ENCODE measurements at regions not wholly inside any gene's neighbourhood (a gene's known extent, or its start where the extent isn't known, plus 50 kb on each side); places are given as distances from the start of the nearest gene placed in this dataset.

DNA sequence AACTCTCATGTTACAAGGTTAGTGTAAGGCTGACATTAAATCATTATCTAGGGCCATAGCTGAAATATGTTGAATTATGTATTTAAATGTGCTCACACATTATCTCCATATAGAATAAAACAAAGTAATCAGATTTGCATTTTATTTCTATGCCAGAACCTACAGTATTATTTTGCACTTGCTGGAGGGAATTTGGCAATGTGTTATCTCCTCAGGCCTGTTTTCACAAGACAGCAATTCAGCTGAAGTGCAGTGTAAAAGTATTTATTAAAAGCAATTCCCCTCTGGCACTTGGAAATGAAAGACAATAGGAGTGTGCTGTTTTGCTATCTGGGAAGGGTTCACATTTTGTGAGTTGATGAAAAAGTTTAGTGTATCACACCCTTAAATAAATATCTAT lies 276.3 kb downstream of the DNAJB9 start:
- no peak overlapping the region for H3K27ac ChIP-seq
- TF ChIP-seq, protein P1, sequence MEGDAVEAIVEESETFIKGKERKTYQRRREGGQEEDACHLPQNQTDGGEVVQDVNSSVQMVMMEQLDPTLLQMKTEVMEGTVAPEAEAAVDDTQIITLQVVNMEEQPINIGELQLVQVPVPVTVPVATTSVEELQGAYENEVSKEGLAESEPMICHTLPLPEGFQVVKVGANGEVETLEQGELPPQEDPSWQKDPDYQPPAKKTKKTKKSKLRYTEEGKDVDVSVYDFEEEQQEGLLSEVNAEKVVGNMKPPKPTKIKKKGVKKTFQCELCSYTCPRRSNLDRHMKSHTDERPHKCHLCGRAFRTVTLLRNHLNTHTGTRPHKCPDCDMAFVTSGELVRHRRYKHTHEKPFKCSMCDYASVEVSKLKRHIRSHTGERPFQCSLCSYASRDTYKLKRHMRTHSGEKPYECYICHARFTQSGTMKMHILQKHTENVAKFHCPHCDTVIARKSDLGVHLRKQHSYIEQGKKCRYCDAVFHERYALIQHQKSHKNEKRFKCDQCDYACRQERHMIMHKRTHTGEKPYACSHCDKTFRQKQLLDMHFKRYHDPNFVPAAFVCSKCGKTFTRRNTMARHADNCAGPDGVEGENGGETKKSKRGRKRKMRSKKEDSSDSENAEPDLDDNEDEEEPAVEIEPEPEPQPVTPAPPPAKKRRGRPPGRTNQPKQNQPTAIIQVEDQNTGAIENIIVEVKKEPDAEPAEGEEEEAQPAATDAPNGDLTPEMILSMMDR (conservative IDR thresholded peaks at IDR 0.05): no peak

DNA sequence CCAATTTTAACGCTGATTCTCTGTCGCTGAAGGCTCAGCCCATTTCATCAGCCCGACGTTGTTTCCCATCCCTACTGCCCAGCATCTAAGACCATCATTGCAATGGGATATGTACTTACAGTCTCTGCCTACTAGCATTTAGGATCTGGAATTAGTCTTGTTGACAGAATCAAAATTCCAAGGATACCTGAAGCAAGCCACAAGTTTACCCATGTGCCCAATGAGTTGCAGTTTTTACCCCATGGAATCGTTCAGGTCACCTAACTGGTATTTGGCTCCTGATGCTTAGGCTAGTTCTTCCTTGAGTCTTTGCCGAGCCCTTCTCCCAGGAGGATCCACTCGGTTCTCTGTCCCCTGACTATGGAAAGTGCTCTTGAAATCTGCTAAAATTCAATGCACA lies 276.8 kb downstream of the DNAJB9 start:
- H3K27ac ChIP-seq: no peak overlapping the region
- TF ChIP-seq, protein P1 (conservative IDR thresholded peaks at IDR 0.05): no peak

DNA sequence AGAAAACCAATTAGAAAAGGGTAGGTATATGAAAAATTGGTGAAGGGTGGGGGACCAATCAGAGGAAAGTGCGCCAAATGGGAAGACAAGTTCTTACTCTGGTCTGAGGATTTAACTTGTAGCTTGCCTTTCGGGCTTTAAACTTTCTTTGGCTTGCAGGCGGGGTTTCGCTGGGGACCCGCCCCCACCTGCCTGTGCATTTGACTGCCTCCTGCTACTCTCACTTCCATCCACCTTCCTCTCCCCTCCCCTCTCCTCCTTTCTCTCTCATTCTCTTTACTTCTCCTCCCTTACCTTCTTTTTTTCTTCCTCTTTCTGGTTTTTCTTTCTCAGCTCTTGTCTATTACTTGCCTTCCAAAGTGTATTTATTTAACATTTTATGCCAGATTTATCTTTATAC lies 278.8 kb downstream of the DNAJB9 start:
- TF ChIP-seq, protein P1 (conservative IDR thresholded peaks at IDR 0.05): no peak
- H3K27ac ChIP-seq: no peak overlapping the region

DNA sequence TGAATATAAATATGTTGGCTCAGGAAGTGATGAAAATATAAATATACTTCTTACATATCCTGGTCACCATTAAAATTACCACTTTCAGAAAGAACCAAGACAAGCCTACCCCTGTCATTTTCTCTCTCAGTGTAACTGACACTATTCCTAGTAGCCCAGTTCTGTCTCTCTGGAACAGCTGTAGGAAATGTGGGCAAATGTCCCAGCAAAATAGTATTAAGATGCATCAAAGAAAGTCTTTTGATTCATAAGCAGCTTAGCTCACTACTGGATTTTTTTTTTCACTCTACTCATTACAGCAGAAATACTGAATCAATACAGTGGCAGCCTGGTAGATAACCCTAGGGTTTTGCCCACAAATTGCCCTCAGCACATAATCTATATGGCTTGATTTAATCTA lies 290.9 kb downstream of the DNAJB9 start:
- TF ChIP-seq, protein P1 (conservative IDR thresholded peaks at IDR 0.05): no peak
- H3K27ac ChIP-seq: no peak overlapping the region

DNA sequence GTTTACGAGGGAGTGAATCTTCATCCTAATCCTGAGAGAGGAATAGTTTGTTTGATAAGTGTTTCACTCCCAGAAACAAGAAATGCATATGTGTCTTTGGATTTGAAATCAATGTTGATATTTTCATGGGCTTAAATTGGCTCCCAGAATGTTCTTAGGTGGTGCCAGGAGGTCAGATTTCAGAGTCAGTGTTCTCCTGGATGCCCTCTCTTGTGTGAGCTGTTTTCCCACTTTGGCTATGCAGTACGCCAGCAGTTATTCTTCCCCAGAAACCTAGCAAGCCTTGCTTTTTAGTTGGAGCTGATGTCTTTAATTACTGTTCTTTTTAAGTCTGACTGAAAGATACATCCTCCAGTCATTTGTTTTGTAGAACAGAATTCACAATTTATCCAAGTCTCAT lies 291.4 kb downstream of the DNAJB9 start:
- TF ChIP-seq, protein P1 (conservative IDR thresholded peaks at IDR 0.05): no peak
- no peak overlapping the region for H3K27ac ChIP-seq

DNA sequence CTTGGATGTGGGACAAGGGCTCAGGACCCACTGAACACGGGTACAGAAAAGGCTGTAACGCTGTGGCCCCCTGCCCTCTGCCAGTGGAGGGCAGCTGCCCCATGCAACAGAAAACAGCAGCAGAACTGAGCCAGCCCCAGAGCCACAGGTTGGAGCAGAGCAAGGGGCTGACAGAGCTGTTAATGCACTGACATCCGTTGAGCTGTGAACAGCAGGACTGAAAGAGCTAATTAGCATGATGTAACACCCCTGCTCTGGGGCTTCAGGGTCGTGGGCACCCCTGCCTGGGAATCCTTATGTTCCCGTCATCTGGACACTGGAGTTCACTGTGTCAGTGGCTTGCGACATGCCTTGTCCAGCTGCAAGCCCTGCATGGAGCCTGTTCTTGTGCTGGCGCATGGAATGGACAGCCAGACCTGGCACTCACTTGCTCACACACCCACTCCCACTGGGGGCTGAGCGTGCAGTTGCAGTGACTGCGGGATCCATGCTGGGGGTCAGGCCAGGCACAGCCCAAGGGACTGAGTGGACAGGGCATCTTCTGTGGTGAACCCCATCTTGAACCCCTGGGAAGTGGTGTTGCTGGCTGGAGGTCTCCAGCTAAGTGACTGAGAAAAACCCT lies 293.7 kb downstream of the DNAJB9 start:
- no peak overlapping the region for H3K27ac ChIP-seq
- TF ChIP-seq, protein P1 (conservative IDR thresholded peaks at IDR 0.05): no peak

DNA sequence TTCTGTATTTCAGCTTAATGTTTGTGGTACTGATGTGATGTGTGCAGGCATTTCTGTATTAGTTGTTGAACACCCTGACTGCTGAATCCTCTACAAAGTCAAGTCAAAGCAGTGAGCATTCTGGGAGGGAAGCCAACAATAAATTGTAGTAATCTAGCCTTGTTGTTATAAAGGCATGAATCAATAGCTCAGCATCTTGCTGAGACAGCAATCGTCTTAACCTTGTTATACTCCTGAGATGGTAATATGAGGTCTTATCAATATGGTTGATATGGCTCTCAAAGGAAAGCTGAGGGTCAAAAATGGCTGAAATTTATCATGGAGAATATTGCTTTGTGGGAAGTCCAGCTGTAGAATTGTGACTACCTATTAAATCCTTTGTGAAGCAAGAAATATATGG lies 299.4 kb downstream of the DNAJB9 start:
- TF ChIP-seq, protein P1 (conservative IDR thresholded peaks at IDR 0.05): no peak
- no peak overlapping the region for H3K27ac ChIP-seq

Measured in VCaP (cell line).